ENCODE measurements at regions not wholly inside any gene's neighbourhood (a gene's known extent, or its start where the extent isn't known, plus 50 kb on each side); places are given as distances from the start of the nearest gene placed in this dataset.

DNA sequence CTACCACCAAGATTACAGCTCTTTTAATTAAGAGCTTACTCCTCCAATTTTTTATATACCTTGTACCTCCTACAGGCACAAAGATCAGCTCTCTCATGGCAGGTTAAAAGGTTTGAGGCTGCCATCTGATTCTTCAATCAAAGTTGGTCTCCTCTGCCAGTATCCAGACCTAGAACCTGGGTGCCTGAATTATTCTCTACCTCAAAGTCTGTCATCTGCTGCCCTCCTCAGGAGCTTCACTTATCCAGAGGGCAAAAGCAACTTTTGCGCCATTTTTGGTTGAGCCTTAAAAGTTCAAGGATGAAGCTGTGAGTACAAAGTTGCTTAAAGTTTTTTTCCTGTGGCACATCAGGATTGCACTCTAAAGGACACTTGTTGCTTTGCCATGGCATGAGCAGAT is 343.7 kb upstream of the PPP1R2C start:
- no peak for DNase-seq
- TF ChIP-seq, protein P1, sequence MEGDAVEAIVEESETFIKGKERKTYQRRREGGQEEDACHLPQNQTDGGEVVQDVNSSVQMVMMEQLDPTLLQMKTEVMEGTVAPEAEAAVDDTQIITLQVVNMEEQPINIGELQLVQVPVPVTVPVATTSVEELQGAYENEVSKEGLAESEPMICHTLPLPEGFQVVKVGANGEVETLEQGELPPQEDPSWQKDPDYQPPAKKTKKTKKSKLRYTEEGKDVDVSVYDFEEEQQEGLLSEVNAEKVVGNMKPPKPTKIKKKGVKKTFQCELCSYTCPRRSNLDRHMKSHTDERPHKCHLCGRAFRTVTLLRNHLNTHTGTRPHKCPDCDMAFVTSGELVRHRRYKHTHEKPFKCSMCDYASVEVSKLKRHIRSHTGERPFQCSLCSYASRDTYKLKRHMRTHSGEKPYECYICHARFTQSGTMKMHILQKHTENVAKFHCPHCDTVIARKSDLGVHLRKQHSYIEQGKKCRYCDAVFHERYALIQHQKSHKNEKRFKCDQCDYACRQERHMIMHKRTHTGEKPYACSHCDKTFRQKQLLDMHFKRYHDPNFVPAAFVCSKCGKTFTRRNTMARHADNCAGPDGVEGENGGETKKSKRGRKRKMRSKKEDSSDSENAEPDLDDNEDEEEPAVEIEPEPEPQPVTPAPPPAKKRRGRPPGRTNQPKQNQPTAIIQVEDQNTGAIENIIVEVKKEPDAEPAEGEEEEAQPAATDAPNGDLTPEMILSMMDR (IDR thresholded peaks at IDR 0.05; ENCODE audit: partially characterized antibody, unreplicated experiment) = no peak
- H3K9me3 Mint-ChIP-seq (ENCODE audit: unreplicated experiment) = no peaks in the 10 kb centered on the region
- H3K36me3 Mint-ChIP-seq (ENCODE audit: unreplicated experiment) = no peaks in the 10 kb centered on the region
- no peak overlapping the region for H3K4me3 Mint-ChIP-seq (ENCODE audit: unreplicated experiment)
- H3K27me3 Mint-ChIP-seq (ENCODE audit: unreplicated experiment) = no peaks in the 10 kb centered on the region
- no peak overlapping the region for H3K27ac Mint-ChIP-seq (ENCODE audit: unreplicated experiment)
- H3K4me1 Mint-ChIP-seq (ENCODE audit: low read depth, unreplicated experiment) = peaks cover 5% of the 10 kb centered on the region

DNA sequence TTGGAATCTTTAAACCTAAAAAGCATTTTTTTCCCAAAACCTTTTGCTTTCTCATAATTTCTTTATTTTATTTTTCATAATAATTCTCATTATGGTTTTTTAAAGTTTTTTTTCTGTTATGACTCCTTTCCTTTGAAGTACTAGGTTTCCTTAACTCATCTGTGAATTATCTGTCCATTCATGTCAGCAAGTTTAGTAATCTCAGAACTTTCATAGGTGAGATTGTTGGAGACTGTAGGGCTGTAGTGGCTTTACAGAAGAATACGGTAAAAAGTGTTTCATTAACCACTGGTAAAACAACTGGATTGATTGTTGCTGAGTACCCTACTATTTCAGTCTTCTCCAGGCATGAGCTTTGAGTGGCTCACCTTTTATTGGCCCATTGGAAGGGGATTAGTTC is 361.7 kb upstream of the PPP1R2C start:
- H3K9me3 Mint-ChIP-seq (ENCODE audit: unreplicated experiment) = no peaks in the 10 kb centered on the region
- no peaks in the 10 kb centered on the region for H3K36me3 Mint-ChIP-seq (ENCODE audit: unreplicated experiment)
- no peak overlapping the region for H3K27ac Mint-ChIP-seq (ENCODE audit: unreplicated experiment)
- TF ChIP-seq, protein P1 (IDR thresholded peaks at IDR 0.05; ENCODE audit: partially characterized antibody, unreplicated experiment) = no peak
- no peak for DNase-seq
- no peak overlapping the region for H3K4me3 Mint-ChIP-seq (ENCODE audit: unreplicated experiment)
- H3K27me3 Mint-ChIP-seq (ENCODE audit: unreplicated experiment) = no peaks in the 10 kb centered on the region
- peaks cover 1% of the 10 kb centered on the region for H3K4me1 Mint-ChIP-seq (ENCODE audit: low read depth, unreplicated experiment)

DNA sequence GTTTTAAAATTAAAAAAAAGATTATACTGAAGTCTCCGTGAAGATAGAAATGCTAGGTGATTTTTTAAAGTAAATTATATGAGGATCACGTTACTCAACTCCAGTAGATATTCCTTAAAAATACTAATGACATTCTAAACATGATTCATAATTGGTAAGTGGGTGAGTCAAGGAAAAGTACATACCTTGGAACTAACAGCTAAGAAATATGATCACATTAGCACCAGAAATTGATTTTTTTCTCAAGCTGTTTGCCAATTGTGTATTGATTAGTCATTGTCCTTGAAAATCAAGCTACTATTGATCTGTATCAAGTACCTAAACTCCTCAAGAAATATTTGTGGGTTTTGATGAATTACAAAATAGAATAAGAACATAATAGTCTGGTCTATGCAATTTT is 362.6 kb upstream of the PPP1R2C start:
- TF ChIP-seq, protein P1 (IDR thresholded peaks at IDR 0.05; ENCODE audit: partially characterized antibody, unreplicated experiment) = no peak
- H3K36me3 Mint-ChIP-seq (ENCODE audit: unreplicated experiment) = no peaks in the 10 kb centered on the region
- no peaks in the 10 kb centered on the region for H3K27me3 Mint-ChIP-seq (ENCODE audit: unreplicated experiment)
- no peak overlapping the region for H3K27ac Mint-ChIP-seq (ENCODE audit: unreplicated experiment)
- H3K9me3 Mint-ChIP-seq (ENCODE audit: unreplicated experiment) = no peaks in the 10 kb centered on the region
- no peaks in the 10 kb centered on the region for H3K4me1 Mint-ChIP-seq (ENCODE audit: low read depth, unreplicated experiment)
- no peak overlapping the region for H3K4me3 Mint-ChIP-seq (ENCODE audit: unreplicated experiment)
- no peak for DNase-seq

DNA sequence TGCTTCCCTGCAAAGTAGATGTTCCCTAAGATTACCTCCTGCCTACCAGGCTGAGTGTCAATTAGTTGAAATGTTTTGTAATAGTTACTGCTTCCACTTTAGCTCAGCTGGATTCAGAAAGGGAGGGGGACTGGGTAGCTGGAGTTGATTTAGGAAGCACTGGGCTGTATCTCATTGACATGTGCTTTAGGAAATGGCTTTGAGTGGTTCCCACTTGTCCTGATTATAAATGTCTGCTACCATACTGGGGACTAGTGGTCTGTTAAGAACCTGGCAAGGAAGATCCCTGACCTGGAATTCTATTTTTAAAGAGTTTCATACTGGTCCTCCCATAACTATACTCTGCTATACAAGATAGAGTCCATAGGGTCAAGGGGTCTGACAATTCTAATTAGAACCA is 363.9 kb upstream of the PPP1R2C start:
- Mint-ChIP-seq H3K27ac (ENCODE audit: unreplicated experiment) (no peak overlapping the region), H3K4me1 (ENCODE audit: low read depth, unreplicated experiment) (no peaks in the 10 kb centered on the region), H3K9me3 (ENCODE audit: unreplicated experiment) (no peaks in the 10 kb centered on the region)

DNA sequence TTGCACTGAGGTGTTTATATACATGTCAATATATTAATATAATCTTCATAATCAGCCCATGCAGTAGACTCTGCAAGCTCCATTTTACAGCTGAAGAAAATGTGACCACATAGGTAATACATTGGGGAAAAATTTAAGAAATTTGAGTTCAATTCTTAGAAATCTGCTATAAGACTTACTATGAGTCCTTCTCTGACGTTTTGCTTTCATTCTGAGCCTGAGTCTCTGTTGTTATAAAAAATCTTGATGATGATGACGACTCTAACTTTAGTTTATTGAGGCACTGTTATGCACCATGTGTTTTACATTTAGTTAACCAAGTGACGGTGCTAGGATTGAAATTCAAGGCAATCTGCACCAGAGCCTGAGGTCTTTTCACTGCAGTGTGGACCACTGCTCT is 370.3 kb upstream of the PPP1R2C start:
- Mint-ChIP-seq H3K4me1 (ENCODE audit: low read depth, unreplicated experiment) (no peaks in the 10 kb centered on the region), H3K27ac (ENCODE audit: unreplicated experiment) (no peak overlapping the region), H3K27me3 (ENCODE audit: unreplicated experiment) (no peaks in the 10 kb centered on the region), H3K4me3 (ENCODE audit: unreplicated experiment) (no peak overlapping the region), H3K9me3 (ENCODE audit: unreplicated experiment) (no peaks in the 10 kb centered on the region), H3K36me3 (ENCODE audit: unreplicated experiment) (no peaks in the 10 kb centered on the region)
- TF ChIP-seq, protein P1 (IDR thresholded peaks at IDR 0.05; ENCODE audit: partially characterized antibody, unreplicated experiment) = no peak
- DNase-seq = no peak

More for the DNA sequence above, 363.9 kb upstream of the PPP1R2C start:
- DNase-seq = no peak
- no peaks in the 10 kb centered on the region for H3K36me3 Mint-ChIP-seq (ENCODE audit: unreplicated experiment)
- H3K27me3 Mint-ChIP-seq (ENCODE audit: unreplicated experiment) = no peaks in the 10 kb centered on the region
- TF ChIP-seq, protein P1 (IDR thresholded peaks at IDR 0.05; ENCODE audit: partially characterized antibody, unreplicated experiment) = no peak
- no peak overlapping the region for H3K4me3 Mint-ChIP-seq (ENCODE audit: unreplicated experiment)
